Right lobe of liver (tissue), 4 donors: ENCODE measurements at regions not wholly inside any gene's neighbourhood (a gene's known extent, or its start where the extent isn't known, plus 50 kb on each side); places are given as distances from the start of the nearest gene placed in this dataset.

Source experiments
- POLR2A ChIP-seq: fragments of 450-650 bp; IDR thresholded peaks from one replicate; pipeline ENCODE4 v1.6.1; 2017; ENCODE audit warnings: antibody characterized with exemption, mild to moderate bottlenecking
- TF ChIP-seq, protein P1 (sequence below), 4 donors: fragments of 200-600 bp in 3 of 4; fragments of 450-650 bp in 1 of 4; IDR thresholded peaks; one replicate each; pipeline versions ENCODE4 v1.5.1 to v1.8.0; 2016 to 2022; ENCODE audit warnings: antibody characterized with exemption in 4 of 4, mild to moderate bottlenecking in 2 of 4
- donor health status: DM: no; HTN: no; CAD: no.
- donor health status: DM: no; HTN: no; CAD: no.
- donor health status: DM: no; HTN: yes; CAD: no.

DNA sequence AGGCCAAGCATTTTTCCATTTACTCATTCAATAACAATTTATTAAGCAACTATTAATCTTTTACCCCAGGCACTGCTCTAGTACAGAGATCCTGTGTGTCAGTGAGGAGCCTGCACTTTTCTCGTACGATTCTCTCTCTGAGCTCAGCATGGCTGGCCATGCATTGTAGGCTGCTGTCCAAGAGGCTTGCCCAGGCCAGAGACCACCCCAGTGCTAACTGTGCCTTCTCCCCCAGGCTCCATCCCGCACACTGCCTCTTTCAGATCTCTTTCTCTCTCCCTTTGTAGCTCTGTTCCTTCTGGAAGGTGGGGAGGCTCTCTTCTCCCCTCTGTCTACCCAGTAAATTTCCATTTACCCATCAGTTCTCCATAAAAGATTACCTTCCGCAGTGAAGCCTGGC lies 101.0 kb upstream of the IKZF1 start:
- TF ChIP-seq, protein P1, sequence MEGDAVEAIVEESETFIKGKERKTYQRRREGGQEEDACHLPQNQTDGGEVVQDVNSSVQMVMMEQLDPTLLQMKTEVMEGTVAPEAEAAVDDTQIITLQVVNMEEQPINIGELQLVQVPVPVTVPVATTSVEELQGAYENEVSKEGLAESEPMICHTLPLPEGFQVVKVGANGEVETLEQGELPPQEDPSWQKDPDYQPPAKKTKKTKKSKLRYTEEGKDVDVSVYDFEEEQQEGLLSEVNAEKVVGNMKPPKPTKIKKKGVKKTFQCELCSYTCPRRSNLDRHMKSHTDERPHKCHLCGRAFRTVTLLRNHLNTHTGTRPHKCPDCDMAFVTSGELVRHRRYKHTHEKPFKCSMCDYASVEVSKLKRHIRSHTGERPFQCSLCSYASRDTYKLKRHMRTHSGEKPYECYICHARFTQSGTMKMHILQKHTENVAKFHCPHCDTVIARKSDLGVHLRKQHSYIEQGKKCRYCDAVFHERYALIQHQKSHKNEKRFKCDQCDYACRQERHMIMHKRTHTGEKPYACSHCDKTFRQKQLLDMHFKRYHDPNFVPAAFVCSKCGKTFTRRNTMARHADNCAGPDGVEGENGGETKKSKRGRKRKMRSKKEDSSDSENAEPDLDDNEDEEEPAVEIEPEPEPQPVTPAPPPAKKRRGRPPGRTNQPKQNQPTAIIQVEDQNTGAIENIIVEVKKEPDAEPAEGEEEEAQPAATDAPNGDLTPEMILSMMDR (IDR thresholded peaks at IDR 0.05) = no peak
- no peak for TF ChIP-seq POLR2A
